ENCODE measurements at regions not wholly inside any gene's neighbourhood (a gene's known extent, or its start where the extent isn't known, plus 50 kb on each side); places are given as distances from the start of the nearest gene placed in this dataset.

GRCh38 chr15:100735129-100736053, 133.0 kb downstream of the ASB7 start:
- DNase-seq: no peak

- no peak for DNase-seq
Observed at GRCh38 chr15:100737214-100737613, 134.8 kb downstream of the ASB7 start.

GRCh38 chr15:100738614-100739013, 136.2 kb downstream of the ASB7 start:
- no peak for DNase-seq

- DNase-seq: no peak
Observed at GRCh38 chr15:100740138-100740537, 137.7 kb downstream of the ASB7 start.

- DNase-seq: no peak
Observed at GRCh38 chr15:100751585-100751984, 128.0 kb upstream of the ALDH1A3 start.

GRCh38 chr15:100753503-100753902, 126.1 kb upstream of the ALDH1A3 start:
- no peak for DNase-seq

GRCh38 chr15:100757661-100758060, 122.0 kb upstream of the ALDH1A3 start:
- DNase-seq: no peak

GRCh38 chr15:100758555-100758954, 121.1 kb upstream of the ALDH1A3 start:
- no peak for DNase-seq

GRCh38 chr15:100759106-100759505, 120.5 kb upstream of the ALDH1A3 start:
- DNase-seq: no peak

- peak; percentile 77 for DNase-seq
Observed at GRCh38 chr15:100759698-100760356, 119.8 kb upstream of the ALDH1A3 start.

GRCh38 chr15:100760357-100760903, 119.2 kb upstream of the ALDH1A3 start:
- no peak for DNase-seq

GRCh38 chr15:100761290-100761935, 118.2 kb upstream of the ALDH1A3 start:
- DNase-seq: no peak

GRCh38 chr15:100762289-100762688, 117.3 kb upstream of the ALDH1A3 start:
- DNase-seq: no peak

GRCh38 chr15:100762913-100763834, 116.5 kb upstream of the ALDH1A3 start:
- DNase-seq: no peak

- no peak for DNase-seq
Observed at GRCh38 chr15:100763835-100764750, 115.5 kb upstream of the ALDH1A3 start.

GRCh38 chr15:100764778-100765466, 114.7 kb upstream of the ALDH1A3 start:
- DNase-seq: peak; percentile 18

GRCh38 chr15:100765467-100766241, 114.0 kb upstream of the ALDH1A3 start:
- no peak for DNase-seq

GRCh38 chr15:100766243-100767000, 113.2 kb upstream of the ALDH1A3 start:
- DNase-seq: no peak
